HCT116 (cell line): ENCODE measurements at regions not wholly inside any gene's neighbourhood (a gene's known extent, or its start where the extent isn't known, plus 50 kb on each side); places are given as distances from the start of the nearest gene placed in this dataset.

Experiments used
- CEBPB ChIP-seq: IDR thresholded peaks from 2 replicates; pipeline ENCODE4 v1.6.1; 2012; ENCODE audit warnings: low read depth
- FOSL1 ChIP-seq: IDR thresholded peaks from 2 replicates; pipeline ENCODE4 v1.6.1; 2012; ENCODE audit warnings: low read depth
- POLR2A ChIP-seq: IDR thresholded peaks from 2 replicates; pipeline ENCODE4 v1.7.0; 2011; ENCODE audit warnings: borderline replicate concordance; ENCODE audit not compliant: insufficient read depth, insufficient read length; ENCODE audit errors: extremely low read depth
- SP1 ChIP-seq: IDR thresholded peaks from 2 replicates; pipeline ENCODE4 v1.6.1; 2012; ENCODE audit warnings: low read depth
- SRF ChIP-seq: IDR thresholded peaks from 2 replicates; pipeline ENCODE4 v1.6.1; 2012; ENCODE audit warnings: low read depth
- YY1 ChIP-seq: IDR thresholded peaks from 2 replicates; pipeline ENCODE4 v1.6.1; 2011; ENCODE audit warnings: low read length, low read depth, moderate library complexity, mild to moderate bottlenecking; ENCODE audit not compliant: insufficient replicate concordance; ENCODE audit errors: extremely low read depth
- ZBTB33 ChIP-seq: IDR thresholded peaks from 2 replicates; pipeline ENCODE4 v1.6.1; 2011; ENCODE audit warnings: mild to moderate bottlenecking, low read length, moderate library complexity; ENCODE audit not compliant: insufficient replicate concordance; ENCODE audit errors: extremely low read depth
- ZNF274 ChIP-seq: fragments of 200-500 bp; sonication (Bioruptor generic); IDR thresholded peaks from 2 replicates; pipeline ENCODE4 v1.6.1; 2014; ENCODE audit warnings: mild to moderate bottlenecking, low read depth, low read length, inconsistent platforms
- TF ChIP-seq, protein P1 (sequence below), 3 experiments: fragments of 200-600 bp in 1 of 3; sonication (generic) in 1 of 3; IDR thresholded peaks in 2 of 3; conservative IDR thresholded peaks in 1 of 3; 2 replicates each; pipeline ENCODE4 v1.5.1; 2012 to 2017; ENCODE audit warnings: low read depth in 2 of 3, low read length in 2 of 3, antibody characterized with exemption in 1 of 3, borderline replicate concordance in 1 of 3, control low read depth in 1 of 3, mild to moderate bottlenecking in 1 of 3, mixed read lengths in 1 of 3, mixed run types in 1 of 3, moderate library complexity in 1 of 3; ENCODE audit not compliant: insufficient read depth in 1 of 3
- TF ChIP-seq, protein P2 (sequence below): IDR thresholded peaks from 2 replicates; pipeline ENCODE4 v1.6.1; 2012

GRCh38 chr5:93240228-93240834 lies 340.7 kb downstream of the NR2F1-AS1 start:
- TF ChIP-seq ZNF274 (no peak), SP1 (no peak), ZBTB33 (no peak), SRF (no peak), POLR2A (no peak), FOSL1 (no peak), YY1 (no peak), CEBPB (no peak)
- TF ChIP-seq, protein P1, sequence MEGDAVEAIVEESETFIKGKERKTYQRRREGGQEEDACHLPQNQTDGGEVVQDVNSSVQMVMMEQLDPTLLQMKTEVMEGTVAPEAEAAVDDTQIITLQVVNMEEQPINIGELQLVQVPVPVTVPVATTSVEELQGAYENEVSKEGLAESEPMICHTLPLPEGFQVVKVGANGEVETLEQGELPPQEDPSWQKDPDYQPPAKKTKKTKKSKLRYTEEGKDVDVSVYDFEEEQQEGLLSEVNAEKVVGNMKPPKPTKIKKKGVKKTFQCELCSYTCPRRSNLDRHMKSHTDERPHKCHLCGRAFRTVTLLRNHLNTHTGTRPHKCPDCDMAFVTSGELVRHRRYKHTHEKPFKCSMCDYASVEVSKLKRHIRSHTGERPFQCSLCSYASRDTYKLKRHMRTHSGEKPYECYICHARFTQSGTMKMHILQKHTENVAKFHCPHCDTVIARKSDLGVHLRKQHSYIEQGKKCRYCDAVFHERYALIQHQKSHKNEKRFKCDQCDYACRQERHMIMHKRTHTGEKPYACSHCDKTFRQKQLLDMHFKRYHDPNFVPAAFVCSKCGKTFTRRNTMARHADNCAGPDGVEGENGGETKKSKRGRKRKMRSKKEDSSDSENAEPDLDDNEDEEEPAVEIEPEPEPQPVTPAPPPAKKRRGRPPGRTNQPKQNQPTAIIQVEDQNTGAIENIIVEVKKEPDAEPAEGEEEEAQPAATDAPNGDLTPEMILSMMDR (IDR thresholded peaks at IDR 0.05 in 2 of 3, conservative IDR thresholded peaks at IDR 0.05 in 1 of 3; ENCODE audit: borderline replicate concordance in 1 of 3, insufficient read depth in 1 of 3, low read depth in 2 of 3, low read length in 2 of 3): no peak
- TF ChIP-seq, protein P2, sequence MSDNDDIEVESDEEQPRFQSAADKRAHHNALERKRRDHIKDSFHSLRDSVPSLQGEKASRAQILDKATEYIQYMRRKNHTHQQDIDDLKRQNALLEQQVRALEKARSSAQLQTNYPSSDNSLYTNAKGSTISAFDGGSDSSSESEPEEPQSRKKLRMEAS: no peak
